Duodenal mucosa (tissue), 2 donors: ENCODE measurements at regions not wholly inside any gene's neighbourhood (a gene's known extent, or its start where the extent isn't known, plus 50 kb on each side); places are given as distances from the start of the nearest gene placed in this dataset.
"Not testable (repeated sequence)": the region's sequence is repeated elsewhere in the genome, so short reads cannot be mapped to it uniquely, and the experiment has no call there.

Source experiments
- H3K27ac ChIP-seq: one replicate; pipeline ENCODE4 v1.7.0; 2013; ENCODE audit warnings: low read depth, low read length
- H3K27me3 ChIP-seq, 2 donors: one replicate each; pipeline ENCODE4 v1.7.0; 2013; ENCODE audit warnings: low read length in 2 of 2, control low read depth in 1 of 2; ENCODE audit not compliant: insufficient read depth in 2 of 2, control insufficient read depth in 1 of 2
- H3K36me3 ChIP-seq, 2 donors: one replicate each; pipeline ENCODE4 v1.7.0; 2013; ENCODE audit warnings: low read length in 2 of 2, control low read depth in 1 of 2; ENCODE audit not compliant: insufficient read depth in 2 of 2, control insufficient read depth in 1 of 2
- H3K4me1 ChIP-seq, 2 donors: one replicate each; pipeline ENCODE4 v1.7.0; 2013; ENCODE audit warnings: low read length in 2 of 2, control low read depth in 1 of 2; ENCODE audit not compliant: insufficient read depth in 2 of 2, control insufficient read depth in 1 of 2
- H3K4me3 ChIP-seq, 2 donors: one replicate each; pipeline ENCODE4 v1.7.0; 2013; ENCODE audit warnings: low read length in 2 of 2, low read depth in 1 of 2
- H3K9ac ChIP-seq, 2 donors: one replicate each; pipeline ENCODE4 v1.7.0; 2013; ENCODE audit warnings: low read length in 2 of 2, low read depth in 1 of 2
- H3K9me3 ChIP-seq, 2 donors: one replicate each; pipeline ENCODE4 v1.7.0; 2013; ENCODE audit warnings: low read length in 2 of 2, control low read depth in 1 of 2; ENCODE audit not compliant: control insufficient read depth in 1 of 2

- Histone ChIP-seq H3K9me3 (no peaks in the 10 kb centered on the region), H3K27ac (no peak overlapping the region), H3K27me3 (no peaks in the 10 kb centered on the region), H3K4me1 (no peaks in the 10 kb centered on the region), H3K9ac (no peak overlapping the region), H3K36me3 (no peaks in the 10 kb centered on the region), H3K4me3 (no peak overlapping the region)
Measured at GRCh38 chr15:72845981-72846383, 62.4 kb upstream of the ADPGK start.

DNA sequence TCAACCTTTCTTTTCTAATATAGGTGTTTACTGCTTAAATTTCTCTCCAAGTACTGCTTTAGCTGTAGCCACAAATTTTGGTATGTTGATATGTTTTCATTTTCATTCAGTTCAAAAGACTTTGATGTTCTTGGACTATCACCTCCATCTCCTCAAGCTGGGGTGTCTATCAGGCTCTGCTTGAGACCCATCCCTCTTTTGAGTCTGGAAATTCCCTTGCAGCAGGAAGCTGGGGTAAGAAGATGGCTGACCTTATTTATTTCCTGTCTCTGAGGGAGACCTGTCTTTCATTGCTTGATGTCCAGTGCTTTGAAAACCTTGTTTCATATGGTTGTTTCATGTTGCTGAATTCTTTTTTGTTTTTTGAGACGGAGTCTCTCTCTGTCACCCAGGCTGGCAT lies 60.5 kb upstream of the ADPGK start:
- no peaks in the 10 kb centered on the region for H3K27me3 ChIP-seq
- H3K36me3 ChIP-seq = no peaks in the 10 kb centered on the region
- H3K27ac ChIP-seq = no peak overlapping the region
- H3K9me3 ChIP-seq = no peaks in the 10 kb centered on the region
- H3K9ac ChIP-seq = no peak overlapping the region
- H3K4me1 ChIP-seq = no peaks in the 10 kb centered on the region
- no peak overlapping the region for H3K4me3 ChIP-seq

- not testable (repeated sequence) for H3K4me3 ChIP-seq, H3K27me3 ChIP-seq, H3K4me1 ChIP-seq, H3K9me3 ChIP-seq, H3K27ac ChIP-seq, H3K9ac ChIP-seq, H3K36me3 ChIP-seq
Measured at GRCh38 chr15:72843340-72843739, 59.8 kb upstream of the ADPGK start.

- no peaks in the 10 kb centered on the region for H3K4me1 ChIP-seq
- H3K36me3 ChIP-seq = no peaks in the 10 kb centered on the region
- H3K4me3 ChIP-seq = no peak overlapping the region
- H3K9me3 ChIP-seq = no peaks in the 10 kb centered on the region
- H3K27ac ChIP-seq = no peak overlapping the region
- no peaks in the 10 kb centered on the region for H3K27me3 ChIP-seq
- no peak overlapping the region for H3K9ac ChIP-seq
Measured at GRCh38 chr15:72840114-72840513, 56.6 kb upstream of the ADPGK start.

DNA sequence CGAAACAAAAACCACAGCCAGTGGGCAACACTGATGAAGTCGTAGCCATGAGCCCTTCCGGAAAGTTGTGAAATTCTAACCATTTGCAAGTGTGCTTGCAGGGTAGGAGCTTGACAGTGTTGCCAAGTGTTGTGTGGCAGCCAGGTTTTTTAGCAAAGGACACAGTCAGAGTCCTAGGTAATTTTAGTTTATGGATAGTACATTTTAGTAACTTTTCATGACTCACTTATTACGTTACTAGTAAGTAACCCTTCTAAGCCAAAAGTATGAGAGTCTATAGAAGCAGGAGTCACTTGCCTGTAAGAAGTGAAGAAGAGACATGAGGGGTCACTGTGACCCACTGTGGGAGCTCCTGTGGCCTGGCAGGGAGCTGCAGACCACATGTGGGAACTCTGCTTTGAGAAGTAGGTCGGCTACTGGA lies 54.8 kb upstream of the ADPGK start:
- Histone ChIP-seq H3K4me3 (no peak overlapping the region), H3K36me3 (no peaks in the 10 kb centered on the region), H3K27ac (no peak overlapping the region), H3K27me3 (no peaks in the 10 kb centered on the region), H3K4me1 (peaks cover 0 to 5% of the 10 kb centered on the region in 2 donors), H3K9ac (no peak overlapping the region), H3K9me3 (no peaks in the 10 kb centered on the region)

- Histone ChIP-seq H3K36me3 (no peaks in the 10 kb centered on the region), H3K9ac (no peak overlapping the region), H3K27ac (no peak overlapping the region), H3K4me1 (peaks cover 0 to 5% of the 10 kb centered on the region in 2 donors), H3K9me3 (no peaks in the 10 kb centered on the region), H3K4me3 (no peak overlapping the region), H3K27me3 (no peaks in the 10 kb centered on the region)
Measured at GRCh38 chr15:72836676-72837330, 53.2 kb upstream of the ADPGK start.

- H3K36me3 ChIP-seq = no peaks in the 10 kb centered on the region
- peaks cover 0 to 5% of the 10 kb centered on the region in 2 donors for H3K4me1 ChIP-seq
- no peak overlapping the region for H3K27ac ChIP-seq
- no peak overlapping the region for H3K9ac ChIP-seq
- no peaks in the 10 kb centered on the region for H3K27me3 ChIP-seq
- H3K4me3 ChIP-seq = no peak overlapping the region
- H3K9me3 ChIP-seq = no peaks in the 10 kb centered on the region
Measured at GRCh38 chr15:72835294-72835890, 51.8 kb upstream of the ADPGK start.

DNA sequence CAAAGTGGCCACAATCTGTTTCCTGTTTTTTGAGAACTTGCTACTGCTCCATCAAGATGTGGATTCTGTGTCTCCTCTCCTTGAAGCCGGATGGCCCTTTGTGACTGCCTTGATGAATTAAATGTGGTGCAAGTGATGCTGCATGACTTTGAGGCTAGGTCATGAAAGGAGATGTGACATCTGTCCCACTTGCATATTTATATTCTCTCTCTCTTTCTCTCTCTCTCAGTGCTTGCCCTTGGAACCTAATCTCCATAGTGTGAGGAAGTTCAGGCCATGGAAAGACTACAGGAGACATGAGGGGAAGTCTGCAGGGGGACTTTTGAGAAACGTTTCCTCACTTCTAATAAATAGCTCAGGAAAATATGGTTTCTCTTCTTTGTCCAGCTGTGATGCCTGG lies 50.0 kb upstream of the ADPGK start:
- Histone ChIP-seq H3K36me3 (no peaks in the 10 kb centered on the region), H3K4me1 (peaks cover 0 to 5% of the 10 kb centered on the region in 2 donors), H3K4me3 (no peak overlapping the region), H3K27me3 (no peaks in the 10 kb centered on the region), H3K27ac (no peak overlapping the region), H3K9ac (no peak overlapping the region), H3K9me3 (no peaks in the 10 kb centered on the region)
